ENCODE measurements at regions not wholly inside any gene's neighbourhood (a gene's known extent, or its start where the extent isn't known, plus 50 kb on each side); places are given as distances from the start of the nearest gene placed in this dataset.
A peak's percentile ranks its signal among the peaks of the same experiment; 100 is the strongest.

DNA sequence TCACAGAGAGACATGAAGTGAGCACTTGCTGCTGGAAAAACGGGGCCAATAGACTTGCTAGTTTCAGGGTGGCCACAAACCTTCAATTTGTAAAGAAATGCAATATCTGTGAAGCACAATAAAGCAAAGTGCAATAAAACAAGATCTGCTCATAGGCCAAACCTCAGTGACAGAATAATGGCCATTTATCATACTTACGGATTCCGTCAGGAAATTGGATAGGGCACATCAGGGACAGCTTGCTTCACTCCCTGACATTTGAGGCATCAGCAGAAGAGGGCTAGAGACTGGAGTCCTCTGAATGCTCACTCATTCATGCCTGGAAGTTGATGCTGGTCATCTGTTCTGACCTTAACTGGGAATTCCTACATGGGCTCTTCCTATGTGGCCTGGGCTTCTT is 165.5 kb upstream of the OPRM1 start:
- DNase-seq (ENCODE audit: low read depth): no peak

DNA sequence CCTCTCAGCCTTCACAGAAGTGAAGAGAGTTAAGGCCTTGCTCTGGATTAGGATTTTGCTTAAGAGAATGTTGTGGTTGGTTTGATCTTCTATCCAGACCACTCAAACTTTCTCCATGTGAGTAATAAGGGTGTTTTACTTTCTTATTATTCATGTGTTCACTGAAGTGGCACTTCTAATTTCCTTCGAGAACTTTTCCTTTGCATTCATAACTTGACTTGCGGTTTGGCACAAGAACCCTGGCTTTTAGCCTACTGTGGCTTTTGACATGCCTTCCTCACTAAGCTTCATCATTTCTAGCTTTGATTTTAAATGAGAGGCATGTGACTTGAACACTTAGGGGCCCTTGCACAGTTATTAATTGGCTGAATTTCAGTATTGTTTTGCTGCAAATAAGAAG is 166.1 kb upstream of the OPRM1 start:
- no peak for DNase-seq (ENCODE audit: low read depth)

DNA sequence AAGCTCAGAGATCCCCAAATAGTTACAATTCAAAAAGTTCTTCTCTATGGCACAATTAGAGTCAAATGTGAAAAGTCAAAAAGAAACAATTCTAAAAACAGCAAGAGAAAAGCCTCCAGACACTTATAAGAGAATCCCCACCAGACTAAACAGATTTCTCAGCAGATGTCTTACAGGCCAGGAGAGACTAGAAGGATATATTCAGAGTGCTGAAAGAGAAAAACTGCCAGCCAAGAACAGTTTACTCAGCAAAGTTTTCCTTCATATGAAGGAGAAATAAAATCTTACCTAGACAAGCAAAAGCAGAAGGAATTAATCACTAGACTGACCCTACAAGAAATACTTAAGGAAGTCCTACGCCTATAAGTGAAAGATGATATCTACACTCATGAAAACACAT is 176.1 kb upstream of the OPRM1 start:
- DNase-seq (ENCODE audit: low read depth): no peak

DNA sequence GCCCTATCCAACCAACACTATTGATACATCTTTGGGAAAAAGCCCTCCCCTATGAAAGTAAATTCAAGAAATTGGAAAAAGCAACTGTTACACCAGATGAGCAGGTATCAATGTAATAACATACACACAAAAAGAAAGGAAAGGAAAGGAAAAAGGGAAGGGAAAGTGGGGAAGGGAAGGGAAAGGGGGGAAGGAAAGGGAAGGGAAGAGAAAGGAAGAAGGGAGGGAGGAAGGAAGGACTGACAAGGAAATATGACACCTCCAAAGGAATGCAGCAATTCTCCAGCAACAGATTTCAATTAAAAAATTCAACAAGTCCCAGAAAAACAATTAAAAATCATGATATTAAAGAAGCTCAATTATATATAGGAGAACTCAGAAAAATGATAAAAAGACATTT is 176.9 kb upstream of the OPRM1 start:
- no peak for DNase-seq (ENCODE audit: low read depth)

DNA sequence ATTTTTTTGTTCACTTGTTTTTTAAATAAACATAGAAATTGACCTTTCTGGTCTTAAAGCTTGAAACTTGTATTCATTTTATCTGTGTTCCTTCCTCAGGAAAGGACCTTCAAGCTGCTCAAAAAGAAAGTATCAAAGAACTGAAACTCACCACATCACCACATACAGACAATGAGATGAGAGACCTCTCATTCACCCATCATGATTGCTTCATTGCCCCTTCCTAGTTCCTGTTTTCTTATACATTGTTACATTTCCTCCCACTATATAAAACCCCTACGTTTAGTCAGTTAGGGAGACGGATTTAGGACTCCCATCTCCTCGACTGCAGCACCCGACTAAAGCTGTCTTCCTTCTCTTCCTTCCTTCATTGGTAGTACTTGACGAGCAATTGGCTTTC is 180.5 kb upstream of the OPRM1 start:
- DNase-seq (ENCODE audit: low read depth): no peak

DNA sequence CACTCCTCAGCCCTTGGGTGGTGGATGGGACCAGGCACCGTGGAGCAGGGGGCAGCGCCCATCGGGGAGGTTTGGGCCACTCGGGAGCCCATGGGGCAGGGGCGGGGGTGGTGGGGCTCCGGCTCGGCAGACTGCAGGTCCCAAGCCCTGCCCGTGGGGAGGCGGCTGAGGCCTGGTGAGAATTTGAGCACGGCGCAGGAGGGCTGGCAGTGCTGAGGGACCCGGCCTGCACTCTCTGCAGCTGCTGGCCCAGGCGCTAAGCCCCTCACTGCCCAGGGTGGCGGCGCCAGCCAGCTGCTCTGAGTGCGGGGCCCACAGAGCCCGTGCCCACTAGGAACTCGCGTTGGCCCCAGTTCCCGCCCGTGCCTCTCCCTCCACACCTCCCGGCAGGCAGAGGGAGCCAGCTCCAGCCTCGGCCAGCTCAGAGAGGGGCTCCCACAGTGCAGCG is 182.1 kb upstream of the OPRM1 start:
- no peak for DNase-seq (ENCODE audit: low read depth)

DNA sequence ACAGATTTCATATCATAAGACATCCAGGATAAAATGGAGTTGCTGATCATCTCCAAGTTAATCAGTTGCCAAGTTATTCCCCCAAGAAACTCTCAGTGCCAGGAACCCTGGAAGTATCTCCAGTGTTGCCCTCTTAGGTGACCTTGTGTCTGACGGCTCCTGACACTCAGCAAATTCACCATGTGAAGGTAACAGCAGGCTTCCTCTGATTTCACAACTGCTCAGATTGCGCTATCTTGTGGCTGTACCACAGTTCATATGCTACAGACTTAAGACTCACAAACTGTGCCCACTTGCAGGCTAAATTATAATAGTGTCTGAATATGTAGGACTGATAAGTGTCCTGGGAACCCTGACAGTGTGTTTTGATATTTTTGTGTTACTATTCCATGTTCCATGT is 186.6 kb upstream of the OPRM1 start:
- no peak for DNase-seq (ENCODE audit: low read depth)

DNA sequence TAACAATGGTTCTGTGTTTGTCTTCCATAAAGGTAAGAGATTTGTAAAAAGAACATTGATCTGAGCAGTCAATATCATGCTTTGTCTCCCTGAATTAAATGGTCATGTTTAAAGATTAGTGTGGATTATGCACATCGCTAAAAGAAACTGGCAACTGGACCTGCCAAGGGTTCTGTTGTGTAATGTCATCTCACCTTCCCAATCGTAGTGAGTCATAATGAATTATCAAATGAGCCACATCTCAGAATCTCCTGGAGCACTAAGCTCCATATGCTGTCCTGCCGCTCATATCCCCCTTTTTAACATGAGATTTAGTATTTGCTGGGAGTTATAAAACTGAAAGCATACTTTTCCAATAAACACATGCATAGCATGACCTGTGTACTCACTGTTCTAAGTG is 187.0 kb upstream of the OPRM1 start:
- DNase-seq (ENCODE audit: low read depth): no peak

DNA sequence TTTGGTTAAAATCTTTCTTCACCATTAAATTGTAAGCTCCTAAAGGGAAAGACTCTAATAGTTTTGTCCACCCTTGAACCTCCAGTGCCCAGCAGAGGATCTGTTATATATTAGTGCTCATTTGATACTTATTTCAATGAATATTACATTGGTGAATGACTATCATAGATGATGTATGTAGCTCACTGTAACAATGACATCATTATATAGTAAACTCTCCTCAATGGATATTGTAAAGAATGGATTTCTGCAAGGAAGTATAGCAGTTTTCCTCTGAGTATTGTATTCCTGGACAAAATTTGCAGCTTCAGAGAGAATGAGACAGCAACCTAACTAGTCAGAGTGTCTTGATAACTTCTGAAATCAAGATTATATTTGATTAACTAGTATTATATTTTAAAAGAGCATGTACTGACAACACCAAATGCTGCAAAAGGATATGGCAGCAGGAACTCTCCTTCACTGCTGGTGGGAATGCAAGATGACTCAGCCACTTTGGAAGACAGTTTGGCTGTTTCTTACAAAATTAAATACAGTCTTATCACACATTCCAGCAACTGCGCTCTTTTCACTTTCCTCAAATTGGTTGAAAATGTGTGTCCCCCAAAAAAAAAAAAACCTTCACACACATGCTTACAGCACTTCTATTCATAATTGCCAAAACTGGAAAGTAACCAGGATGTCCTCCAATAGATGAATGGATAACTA is 189.8 kb upstream of the OPRM1 start:
- no peak for DNase-seq (ENCODE audit: low read depth)

DNA sequence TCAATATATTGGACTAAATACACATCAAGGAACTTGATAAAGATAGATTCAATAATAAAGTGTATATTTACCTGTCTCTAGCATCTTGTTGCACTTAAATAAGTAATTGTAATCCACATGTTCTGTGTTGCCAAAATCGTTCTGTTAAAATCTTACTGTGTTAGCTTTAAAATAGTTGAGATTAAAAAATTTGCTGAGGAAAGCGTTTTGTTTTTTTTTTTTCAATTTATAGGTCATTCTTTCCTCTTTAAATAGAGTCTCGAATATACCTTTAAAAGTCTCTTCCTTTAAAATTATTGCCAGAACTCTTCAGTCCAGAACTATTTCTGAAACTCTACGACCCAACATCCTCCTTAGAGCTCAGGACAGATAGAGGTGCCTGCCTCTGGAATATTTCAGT is 195.6 kb upstream of the OPRM1 start:
- no peak for DNase-seq (ENCODE audit: low read depth)

DNA sequence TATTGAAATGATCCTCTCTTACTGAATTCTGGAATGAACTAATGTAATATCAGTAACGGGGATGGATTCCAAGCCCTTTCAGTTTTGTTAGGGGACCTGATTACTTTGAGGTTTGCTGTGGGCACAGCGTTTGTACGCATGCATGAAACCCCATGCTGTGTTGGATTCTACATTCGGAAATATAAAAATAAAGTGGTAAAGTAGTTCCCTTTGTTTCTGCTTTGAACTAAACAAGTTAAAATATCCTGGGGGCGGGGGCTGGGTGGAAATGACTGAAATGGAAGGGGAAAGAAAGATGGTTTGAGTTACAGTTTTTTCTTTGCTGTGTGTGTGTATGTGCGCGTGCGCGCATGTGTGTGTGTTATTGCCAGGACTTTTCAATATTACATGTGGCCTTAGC is 196.5 kb upstream of the OPRM1 start:
- DNase-seq (ENCODE audit: low read depth): no peak

DNA sequence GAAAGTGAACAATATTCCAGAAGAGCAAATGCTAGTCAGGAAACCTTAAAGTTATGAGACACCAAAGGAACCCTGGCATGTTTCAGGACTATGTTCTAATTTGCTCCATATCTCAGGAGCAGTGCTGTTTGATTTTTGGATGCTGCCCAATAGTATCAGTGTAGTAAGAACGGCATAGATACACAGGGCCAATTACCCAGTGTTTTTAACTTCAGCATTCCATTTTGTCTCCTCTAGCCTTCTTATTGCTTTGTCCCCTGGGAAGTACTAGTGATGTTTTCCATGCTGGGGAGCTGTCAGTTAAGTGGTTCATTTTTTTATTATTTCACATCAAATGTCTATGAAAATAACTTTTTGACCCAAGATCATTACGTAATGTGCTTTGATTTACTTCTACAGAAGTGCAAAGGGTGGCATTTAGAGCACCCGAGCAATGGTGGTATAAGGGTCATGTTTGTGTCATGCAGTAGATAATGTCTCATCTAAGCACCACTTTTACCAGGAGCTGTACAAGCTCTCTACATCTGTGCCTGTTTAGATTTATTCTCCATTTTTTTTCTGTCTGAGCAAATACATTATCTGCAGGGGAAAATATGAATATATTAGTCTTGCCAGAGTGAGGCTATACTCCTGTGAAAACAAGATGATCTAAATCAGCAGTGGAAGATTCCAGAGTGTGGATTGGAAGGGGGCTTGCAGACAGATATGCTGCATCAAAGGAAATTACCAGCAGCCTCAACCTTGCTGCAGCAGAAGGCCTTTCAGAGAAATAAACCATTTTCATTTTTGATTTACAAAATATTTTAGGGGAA is 198.8 kb upstream of the OPRM1 start:
- DNase-seq (ENCODE audit: low read depth): no peak

DNA sequence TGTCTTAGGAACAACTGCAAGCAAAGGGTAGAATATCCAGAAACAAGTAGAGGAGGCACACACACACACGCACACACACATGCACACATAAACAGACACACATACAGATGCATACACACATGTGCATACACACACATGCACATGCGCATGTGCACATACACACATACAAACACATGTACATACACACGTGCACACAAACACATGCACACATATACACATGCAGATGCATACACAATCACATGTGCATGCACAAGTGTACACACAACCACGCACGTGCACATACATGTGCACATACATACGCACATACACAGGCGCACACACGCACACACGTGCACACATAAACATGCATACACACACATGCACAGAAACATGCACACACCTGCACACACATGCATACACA is 206.5 kb upstream of the OPRM1 start:
- no peak for DNase-seq (ENCODE audit: low read depth)

DNA sequence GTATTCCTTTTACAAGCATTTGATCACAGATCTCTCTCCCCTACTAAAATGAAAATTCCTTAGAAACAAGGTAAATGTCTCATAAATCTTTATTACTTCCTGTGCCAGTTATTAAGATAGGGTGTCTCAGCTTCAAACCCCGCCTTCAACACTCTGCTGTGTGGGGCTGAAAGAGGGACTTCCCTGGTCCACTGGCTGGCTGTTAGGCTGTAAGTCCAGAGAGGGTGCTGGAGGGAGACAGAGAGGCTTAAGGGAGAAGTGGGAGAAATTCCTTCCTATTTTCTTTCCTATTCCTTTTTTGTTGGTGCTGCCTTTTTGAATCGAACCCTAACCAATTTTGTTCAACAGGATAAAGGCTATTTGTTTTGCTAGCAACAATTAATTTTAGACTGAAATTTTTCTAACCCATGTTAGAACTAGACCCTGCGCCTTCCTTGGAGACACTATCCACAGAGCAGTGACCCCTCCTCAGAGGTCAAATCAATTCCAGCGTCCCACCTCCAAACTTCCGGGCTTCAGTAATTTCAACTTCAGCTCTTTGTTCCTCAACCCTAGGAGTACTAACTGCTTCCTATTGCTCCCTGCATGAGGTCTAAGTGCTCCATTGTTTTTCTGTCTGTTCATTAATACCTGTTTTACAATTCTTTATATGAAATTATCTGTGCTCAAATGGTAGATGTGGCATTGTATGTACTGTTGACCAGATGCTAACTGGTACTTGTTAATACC is 207.5 kb upstream of the OPRM1 start:
- no peak for DNase-seq (ENCODE audit: low read depth)

DNA sequence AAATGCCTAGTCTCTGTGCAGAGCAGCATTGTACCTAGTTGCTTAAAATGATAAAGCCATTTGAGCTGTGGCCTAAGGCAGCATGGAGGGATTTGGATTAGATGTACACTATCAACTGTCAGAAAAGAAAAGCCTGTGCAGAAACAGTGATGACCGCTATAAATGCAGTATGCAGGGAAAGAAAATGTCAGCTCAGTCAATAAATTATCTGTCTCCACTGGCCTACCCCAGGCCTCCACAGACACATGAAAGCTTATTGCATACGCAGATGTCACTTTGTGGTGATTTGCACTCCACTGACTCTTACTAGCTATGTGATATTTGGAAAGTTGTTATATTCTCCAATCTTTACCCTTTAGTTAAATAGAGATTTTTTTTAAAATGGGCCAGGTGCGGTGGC is 221.9 kb upstream of the OPRM1 start:
- no peak for DNase-seq (ENCODE audit: low read depth)

DNA sequence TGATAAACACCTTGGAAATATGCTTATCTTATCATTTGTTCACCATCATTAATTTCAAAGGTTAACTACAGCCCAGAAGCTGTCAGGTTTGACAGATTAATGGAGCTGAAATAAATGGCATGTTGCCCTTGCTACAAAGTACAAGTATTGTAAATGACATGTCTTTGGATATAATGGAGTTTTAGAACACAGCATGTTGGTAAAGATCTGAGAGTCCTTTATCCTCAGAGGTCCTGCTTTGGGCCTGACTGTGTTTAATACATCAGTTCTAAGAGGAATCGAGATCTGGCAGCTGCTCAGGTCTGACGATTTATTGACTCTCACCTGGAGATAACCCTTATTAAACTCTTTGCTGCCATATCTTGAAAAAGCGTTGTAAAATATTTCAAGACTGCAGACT is 222.7 kb upstream of the OPRM1 start:
- DNase-seq (ENCODE audit: low read depth): no peak

DNA sequence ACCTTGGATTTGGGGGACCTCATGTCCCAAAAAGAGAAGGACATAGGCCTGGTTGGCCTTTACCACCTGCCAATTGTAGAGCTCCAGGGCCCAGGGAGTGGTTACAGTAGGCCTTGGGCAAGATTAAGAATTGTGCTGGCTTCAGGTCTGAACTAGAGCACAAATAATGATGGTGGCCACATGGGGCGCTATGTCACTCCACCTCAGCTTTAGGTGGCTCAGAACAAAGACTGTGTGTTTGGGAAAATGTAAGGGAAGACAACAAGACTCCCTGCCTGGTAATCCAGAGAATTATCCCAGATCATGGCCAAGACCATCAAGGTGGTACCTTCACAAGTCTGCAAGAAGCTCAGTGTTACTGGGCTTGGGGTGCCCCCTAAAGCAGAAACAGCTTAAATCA is 224.9 kb upstream of the OPRM1 start:
- no peak for DNase-seq (ENCODE audit: low read depth)

DNA sequence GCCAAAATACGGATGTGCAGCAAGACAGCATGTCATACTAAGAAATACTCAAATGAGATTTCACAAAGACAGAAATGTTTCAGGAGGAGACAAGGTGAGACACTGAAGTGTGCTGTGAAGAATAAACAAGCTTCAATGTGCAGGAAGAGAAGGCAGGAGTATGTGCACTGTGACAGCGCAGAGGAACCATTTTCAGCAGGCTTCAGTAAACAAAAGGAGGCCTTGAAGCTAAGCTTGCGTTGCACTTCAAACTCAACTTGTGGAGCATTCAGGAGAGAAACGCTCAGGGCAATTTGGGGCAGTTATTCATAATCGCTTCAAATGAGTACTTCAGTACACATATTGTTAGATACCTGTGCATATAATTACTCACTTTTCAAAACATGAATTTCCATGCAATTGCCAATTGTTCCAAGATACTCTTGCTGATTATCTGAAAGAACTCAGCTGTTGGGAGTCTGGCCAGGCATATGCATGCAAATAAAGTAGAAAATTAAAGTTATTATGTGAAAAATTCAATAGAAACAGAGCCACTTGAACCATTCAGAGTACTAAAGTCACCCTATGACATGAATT is 234.2 kb upstream of the OPRM1 start:
- DNase-seq (ENCODE audit: low read depth): no peak

DNA sequence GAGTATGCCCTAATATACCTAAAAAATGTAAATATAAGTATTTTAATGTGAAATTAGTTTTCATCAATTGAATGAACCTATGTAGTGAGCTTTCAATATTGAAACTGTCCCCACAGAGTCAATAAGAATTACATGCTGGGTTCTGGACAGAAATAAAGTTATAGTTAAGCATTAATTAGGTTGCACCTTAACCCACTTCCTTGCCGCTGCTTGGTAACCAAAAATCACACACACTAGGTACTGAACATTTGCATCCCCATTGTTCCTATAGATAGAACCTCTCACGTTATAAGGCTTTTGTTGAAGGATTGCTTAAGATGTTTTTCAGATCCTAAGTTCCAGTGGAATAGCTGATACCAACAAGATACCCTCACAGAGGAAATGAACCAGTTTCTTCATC is 237.1 kb upstream of the OPRM1 start:
- no peak for DNase-seq (ENCODE audit: low read depth)

DNA sequence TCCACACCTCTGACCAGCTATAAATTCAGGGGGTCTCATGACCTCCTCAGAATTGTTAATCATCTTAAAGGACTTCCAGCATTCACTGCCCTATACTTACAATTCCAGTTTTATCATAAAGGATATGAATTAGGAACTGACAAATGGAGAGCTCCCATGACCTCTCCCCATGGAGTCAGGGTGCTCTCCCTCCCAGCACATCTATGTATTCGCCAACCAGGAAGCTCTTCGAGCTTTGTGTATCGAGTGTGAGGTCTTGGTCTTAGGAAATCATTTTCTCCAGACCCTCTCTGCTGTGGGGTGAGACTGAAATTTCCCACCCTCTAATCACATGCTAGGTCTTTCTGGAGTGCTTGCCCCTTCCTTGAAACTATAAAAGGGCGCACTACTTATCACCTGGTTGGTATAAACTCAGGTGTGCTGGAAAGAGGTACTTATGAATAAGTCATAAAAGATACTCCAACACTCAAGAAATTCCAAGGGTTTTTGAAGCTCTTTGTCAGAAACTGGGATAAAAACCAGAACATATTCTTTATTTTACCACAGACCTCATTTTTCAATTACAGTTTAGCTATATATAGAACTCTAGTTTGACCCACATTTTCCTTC is 238.4 kb upstream of the OPRM1 start:
- DNase-seq (ENCODE audit: low read depth): no peak

DNA sequence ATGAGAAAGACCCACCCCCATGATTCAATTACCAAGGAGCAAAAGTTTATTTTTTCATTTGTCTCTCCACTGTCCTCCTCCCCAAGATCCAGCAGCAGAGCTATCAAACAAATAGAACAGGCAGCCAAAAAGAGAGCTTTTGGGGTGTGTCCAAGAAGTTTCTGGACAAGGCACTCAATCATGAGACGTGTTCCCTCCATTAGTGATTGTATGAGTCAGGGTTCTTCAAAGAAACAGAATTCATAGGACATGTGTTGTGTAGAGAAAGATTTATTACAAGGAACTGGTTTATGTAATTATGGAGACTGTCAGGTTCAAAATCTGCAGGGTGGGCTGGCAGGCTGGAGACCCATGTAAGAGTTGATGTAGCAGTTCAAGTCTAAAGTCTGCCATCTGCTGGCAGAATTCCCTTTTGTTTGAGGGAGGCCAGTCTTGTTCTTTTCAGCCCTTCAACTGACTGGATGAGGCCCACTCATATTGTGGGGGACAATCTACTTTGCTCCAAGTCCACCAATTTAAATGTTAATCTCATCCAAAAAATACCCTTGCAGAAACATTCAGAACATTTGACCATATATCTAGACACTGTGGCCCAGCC is 248.1 kb upstream of the OPRM1 start:
- peak; percentile 7 for DNase-seq (ENCODE audit: low read depth)

DNA sequence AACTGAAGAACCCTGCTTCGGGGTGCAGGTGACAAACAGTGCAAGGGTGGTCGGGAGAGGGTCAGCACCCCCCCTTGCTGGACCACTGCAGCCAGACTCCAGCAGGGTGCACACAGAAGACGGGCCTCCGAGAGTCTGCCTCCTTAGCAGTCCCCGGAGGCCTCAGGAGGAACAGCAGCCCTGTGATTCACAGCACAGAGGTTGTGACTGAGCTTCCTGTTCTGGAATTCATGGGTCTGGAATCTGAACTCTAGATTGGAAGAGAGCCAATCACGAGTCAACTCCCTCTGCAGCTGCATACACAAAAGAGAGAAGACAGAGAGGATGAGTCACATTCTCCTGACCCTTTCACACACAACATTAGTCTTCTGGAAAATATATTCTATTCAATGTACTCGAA is 249.0 kb upstream of the OPRM1 start:
- DNase-seq (ENCODE audit: low read depth): peak; percentile 73

All from amniotic epithelial cell (primary cell).